ENCODE measurements at regions not wholly inside any gene's neighbourhood (a gene's known extent, or its start where the extent isn't known, plus 50 kb on each side); places are given as distances from the start of the nearest gene placed in this dataset.

- DNase-seq (ENCODE audit: low read depth) = no peak
Observed at GRCh38 chr4:157961229-157961990, 211.4 kb downstream of the GASK1B start.

GRCh38 chr4:157957905-157958304, 214.9 kb downstream of the GASK1B start:
- DNase-seq (ENCODE audit: low read depth) = no peak

DNA sequence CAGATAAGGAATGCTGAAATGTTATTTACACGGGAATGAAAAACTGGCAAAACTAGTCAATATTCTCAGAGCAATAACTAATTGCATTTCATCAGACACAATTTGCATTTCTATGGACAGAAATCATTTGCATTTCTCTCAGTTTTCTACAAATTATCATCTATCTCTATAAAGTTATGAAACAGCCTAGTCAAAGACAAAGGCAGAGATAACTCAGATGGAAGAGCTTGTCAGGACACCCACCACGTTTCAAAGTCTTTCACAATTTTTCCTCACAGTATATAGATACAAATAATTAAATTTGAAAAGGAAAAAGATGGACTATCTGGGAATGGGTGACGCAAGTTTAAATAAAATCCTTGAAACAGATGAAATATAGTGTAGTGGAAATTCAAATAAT, 230.8 kb downstream of the GASK1B start:
- DNase-seq (ENCODE audit: low read depth) = no peak

DNA sequence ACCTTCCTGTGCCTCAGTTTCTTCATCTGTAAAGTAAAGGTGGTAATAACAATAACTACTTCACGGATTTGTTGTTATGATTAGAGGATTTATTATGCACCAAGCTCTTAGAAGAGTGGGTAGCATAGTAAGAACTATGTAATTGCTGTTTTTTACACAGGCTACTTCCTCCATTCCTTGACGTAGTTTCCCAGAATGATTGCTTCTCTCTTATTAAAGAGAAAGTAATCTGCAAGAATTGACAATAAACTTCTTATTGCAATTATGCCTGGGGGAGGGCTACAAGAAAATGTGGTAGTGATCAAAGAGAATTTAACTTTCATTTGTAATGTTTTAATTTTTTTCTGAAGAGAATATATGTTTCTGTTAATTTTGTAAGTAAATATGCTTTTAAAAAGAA, 238.7 kb downstream of the GASK1B start:
- no peak for DNase-seq (ENCODE audit: low read depth)

- DNase-seq (ENCODE audit: low read depth) = no peak
Observed at GRCh38 chr4:157932936-157933335, 239.9 kb downstream of the GASK1B start.

DNA sequence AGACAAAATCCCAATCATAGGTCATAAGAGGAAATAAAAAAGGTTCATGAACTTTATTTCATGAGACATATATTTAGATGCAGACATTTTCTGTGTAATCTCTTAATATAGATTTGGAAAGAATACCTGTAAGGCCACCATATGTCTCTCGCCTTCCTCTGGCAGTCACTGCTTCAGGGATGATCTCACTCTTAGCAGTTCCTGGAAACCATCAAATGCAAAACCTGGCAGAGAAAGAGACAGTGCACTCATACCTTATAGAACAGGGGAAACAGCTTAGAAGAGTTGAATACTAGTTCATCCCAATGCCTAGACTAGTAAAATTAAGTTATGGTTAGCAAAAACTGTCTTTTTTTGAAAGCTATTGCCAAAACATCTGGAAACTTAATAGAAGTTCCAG, 243.3 kb downstream of the GASK1B start:
- no peak for DNase-seq (ENCODE audit: low read depth)

DNA sequence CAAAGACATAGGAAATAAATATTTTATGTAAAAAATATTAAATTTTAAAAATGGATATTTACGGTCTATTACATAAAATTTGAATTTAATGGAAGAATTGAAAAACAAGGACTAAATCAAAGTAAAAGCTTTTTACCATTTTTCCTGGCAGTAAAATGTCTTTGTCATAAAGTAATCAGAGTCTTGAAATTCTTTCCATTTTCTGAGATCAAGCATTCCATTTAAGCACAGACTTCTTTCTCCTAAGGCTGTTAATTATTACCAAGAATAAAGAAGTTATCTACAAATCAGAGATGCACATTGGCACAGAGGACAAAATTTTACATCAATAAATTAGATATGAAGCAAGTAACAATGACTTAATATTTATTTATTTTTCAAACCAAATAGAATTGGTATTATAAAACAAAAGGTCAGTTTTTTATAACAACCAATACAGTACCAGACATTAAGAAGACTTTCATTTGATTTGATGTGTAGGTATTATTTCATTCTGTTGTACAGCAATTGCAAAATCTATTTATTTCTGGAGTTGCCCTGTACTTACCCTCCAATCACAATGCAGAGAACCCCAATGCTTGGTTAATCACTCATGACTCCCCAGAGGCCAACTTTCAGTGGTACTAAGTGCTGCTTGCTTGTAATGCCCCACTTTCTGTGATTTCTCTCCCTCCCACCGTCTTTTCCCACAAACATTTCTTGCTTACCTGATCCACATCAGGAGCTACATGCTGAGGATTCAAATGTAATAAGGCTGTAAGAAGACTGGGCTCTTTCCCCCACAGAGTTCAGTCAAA, 254.6 kb downstream of the GASK1B start:
- DNase-seq (ENCODE audit: low read depth) = no peak

DNA sequence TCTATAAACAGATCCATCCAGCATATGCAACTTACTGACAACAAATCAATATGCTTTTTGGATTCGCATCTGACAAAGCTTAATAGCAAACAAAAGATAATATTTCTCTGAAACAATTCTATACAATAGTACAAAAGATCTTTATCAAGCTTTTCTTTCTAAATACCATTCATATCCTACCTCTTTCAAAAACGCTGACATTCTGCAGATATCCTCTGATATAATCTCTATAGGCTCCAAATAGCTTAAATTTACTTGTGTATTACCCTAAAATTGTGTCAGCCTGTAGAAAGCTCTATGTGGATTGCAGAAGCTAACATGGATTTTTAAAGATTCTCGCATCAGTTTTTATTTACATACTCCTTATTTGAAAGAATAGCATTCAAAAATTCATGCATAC, 260.6 kb downstream of the GASK1B start:
- no peak for DNase-seq (ENCODE audit: low read depth)

DNA sequence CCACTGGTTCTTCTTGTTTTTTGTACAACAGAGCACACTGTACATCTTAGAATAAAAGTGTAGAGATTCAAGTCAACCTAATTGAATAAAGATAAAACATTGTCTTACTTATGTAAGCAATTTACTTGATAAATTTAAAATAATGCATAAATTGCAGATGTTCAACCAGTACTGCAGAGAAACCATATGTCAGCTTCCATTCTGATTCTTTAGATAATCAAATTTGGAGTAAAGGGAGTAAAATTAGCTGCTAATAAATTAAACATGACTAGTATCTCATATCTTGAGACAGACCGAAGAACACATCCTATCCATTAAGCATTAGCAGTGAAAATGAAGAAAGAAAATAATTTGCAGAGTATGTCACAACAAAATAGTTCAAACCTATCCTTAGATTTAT, 261.2 kb downstream of the GASK1B start:
- DNase-seq (ENCODE audit: low read depth) = no peak

DNA sequence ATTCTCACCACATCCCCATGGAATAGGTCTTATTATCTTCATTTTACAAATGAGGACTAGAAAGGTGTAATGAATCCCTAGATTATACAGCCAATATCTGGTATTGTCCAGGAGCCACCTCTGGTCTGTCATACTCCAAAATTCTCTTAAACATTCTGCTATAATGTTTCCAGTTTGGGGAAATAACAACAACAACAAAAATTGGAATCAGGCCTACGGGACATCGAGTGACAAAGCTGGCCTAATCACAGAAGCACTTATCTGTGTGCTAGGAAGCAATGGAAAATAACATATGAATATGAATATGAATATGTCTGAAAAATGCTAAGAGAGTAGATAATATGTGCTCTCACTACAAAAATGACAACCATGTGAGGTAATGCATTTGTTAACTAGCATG, 264.1 kb downstream of the GASK1B start:
- no peak for DNase-seq (ENCODE audit: low read depth)

GRCh38 chr4:157908031-157908430, 264.8 kb downstream of the GASK1B start:
- DNase-seq (ENCODE audit: low read depth) = no peak

DNA sequence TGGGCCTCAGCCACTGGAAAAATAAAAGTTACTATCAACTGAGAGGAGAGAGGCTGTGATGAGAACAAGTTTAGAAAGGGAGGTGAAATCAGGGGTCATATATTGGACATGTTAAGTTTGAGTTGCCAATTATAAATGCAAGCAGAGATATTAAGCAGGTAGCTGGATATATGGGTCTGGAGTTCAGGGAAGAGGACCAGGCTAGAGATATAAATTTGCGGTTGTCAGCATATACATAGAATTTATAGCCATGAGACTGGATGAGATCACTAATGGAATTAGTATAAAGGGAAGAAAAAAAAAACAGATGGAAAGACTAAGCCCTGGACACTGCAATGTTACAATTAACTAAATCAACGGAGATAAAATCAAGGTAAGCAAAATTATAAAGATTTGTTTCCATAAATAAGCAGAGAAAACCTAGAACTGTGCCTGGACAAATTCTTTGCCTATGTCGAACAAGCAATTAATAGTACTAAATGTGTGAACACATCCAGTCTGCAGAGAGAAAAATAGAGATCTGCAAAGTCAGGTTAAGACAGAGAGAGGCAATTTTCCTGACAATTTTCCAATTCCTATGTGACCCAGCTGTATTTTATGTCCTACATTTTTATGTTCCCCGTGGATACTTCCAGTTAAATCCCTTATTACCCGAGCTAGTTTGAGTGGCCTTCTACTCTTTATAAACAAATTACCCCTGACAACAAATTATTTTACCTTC, 265.4 kb downstream of the GASK1B start:
- no peak for DNase-seq (ENCODE audit: low read depth)

GRCh38 chr4:157898836-157899605, 273.8 kb downstream of the GASK1B start:
- DNase-seq (ENCODE audit: low read depth) = no peak

- DNase-seq (ENCODE audit: low read depth) = no peak
Observed at GRCh38 chr4:157897855-157898370, 274.9 kb downstream of the GASK1B start.

DNA sequence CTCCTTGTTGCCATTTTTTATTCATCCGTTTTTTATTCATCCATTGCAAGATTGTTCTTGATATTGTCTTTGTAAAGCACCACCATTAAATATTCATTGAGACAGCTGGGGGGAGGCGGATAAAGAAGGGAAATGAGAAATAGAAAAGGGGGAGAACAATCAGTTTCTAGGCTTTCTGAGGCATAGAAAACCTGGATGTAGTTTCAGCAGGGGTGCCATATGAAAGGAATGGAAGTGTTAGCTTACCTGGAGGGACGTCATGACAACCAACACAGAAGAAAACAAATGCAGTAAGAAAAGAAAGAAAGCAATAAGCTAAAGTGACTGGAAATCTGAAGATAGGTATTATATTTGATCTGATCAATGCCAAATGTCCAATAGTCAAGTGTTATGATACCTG, 276.1 kb downstream of the GASK1B start:
- no peak for DNase-seq (ENCODE audit: low read depth)

DNA sequence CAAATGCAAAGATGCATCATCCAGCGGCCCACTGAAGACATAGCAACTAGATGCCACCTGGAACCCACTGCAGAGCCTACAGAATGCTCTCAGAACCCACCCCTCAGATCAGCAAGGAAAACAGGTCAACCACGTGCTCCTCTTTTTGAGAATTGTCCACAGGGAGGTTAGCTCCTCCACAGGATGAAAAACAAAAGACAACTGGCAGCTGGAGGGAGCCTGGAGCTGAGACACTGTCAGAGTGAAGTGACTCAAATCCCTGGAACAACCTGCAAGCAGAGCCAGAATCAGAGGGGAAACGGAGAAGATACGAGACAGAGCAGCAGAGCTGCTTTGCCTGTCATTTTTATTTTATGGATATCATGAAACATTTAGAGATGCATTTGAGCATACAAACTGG, 277.6 kb downstream of the GASK1B start:
- DNase-seq (ENCODE audit: low read depth) = no peak

DNA sequence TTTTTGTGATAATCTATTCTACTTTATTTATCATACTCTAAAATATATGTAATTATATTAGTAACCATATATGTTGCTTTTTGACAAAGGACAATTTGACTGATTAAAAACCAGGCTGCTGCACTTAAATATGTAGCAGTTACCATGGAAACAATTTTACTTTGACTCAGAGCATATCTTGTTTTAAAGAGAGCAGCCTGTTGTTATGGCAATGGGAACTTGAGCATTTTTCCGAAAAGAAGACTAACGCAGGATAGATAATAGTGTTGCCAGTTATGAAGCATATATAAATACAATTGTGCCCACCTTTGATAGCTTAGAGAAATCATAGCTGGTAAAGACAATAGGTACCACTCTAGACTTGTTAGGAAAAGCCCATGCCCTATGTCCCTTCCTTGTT, 283.0 kb downstream of the GASK1B start:
- no peak for DNase-seq (ENCODE audit: low read depth)

DNA sequence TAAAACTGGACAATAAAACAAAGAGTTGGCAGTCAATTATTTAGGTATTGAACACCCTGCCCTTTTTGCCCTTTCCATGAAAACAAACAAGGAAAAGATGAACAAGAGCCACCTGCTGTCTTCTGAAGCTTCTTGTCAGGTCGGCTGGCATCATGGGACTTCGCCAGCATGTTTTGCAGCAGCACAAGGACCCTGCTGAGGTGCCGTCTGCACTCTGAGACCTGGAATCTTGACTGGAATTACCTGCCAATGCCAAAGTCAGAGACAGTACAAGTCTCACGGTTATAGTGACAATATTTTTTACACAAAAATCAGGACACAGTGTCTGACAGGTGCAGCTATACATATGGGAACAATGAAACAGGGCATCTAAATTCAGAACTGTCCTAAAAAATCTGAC, 284.5 kb downstream of the GASK1B start:
- DNase-seq (ENCODE audit: low read depth) = no peak

- no peak for DNase-seq (ENCODE audit: low read depth)
Observed at GRCh38 chr4:157887316-157887715, 285.5 kb downstream of the GASK1B start.

GRCh38 chr4:157886645-157887044, 286.2 kb downstream of the GASK1B start:
- no peak for DNase-seq (ENCODE audit: low read depth)

- DNase-seq (ENCODE audit: low read depth) = no peak
Observed at GRCh38 chr4:157885811-157886210, 287.0 kb downstream of the GASK1B start.

DNA sequence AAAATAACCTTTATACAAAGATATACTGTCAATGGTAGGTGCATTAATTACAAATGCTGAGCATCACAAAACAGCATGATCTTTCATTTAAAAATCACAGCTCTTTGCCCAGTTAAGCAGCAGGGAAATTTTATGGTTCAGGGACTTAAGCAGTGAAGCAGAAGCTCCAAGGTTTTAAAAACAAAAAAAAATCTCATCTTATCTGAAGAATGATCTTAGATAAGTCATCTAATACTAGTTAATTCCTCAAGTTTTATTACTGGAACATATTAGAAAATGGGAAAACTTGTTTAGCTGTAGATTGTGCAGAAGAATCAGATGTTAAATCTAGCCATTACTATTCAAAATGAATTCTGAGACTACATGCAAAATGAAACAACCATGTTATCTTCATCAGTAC, 289.9 kb downstream of the GASK1B start:
- no peak for DNase-seq (ENCODE audit: low read depth)
